ENCODE measurements at regions not wholly inside any gene's neighbourhood (a gene's known extent, or its start where the extent isn't known, plus 50 kb on each side); places are given as distances from the start of the nearest gene placed in this dataset.

DNA sequence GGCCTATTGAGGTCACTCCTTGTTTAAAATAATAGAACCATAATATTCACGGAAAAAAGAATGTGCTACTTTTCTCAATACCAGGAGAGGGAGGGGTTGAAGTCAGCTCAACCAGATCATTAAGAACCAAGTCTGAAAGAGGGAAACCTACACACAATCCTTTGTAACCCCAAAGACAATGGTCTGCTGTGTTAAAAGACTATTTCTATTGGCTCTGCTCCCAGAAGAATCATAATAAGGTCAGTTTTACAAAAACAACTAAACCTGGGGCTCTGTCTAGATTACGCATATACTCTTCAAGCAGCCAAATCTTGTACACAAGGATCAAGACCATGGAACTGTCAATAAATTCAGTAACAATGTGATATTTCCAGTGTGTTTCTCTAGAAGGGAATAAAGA lies 177.2 kb upstream of the CRIM1 start:
- no peak for DNase-seq (ENCODE audit: low spot score)
- H3K4me1 Mint-ChIP-seq (ENCODE audit: unreplicated experiment): no peaks in the 10 kb centered on the region
- H3K4me3 Mint-ChIP-seq (ENCODE audit: unreplicated experiment): no peak overlapping the region
- no peak overlapping the region for H3K27ac Mint-ChIP-seq (ENCODE audit: unreplicated experiment)
- H3K27me3 Mint-ChIP-seq (ENCODE audit: unreplicated experiment): peaks cover 2% of the 10 kb centered on the region
- no peaks in the 10 kb centered on the region for H3K9me3 Mint-ChIP-seq (ENCODE audit: unreplicated experiment)
- H3K36me3 Mint-ChIP-seq (ENCODE audit: low read depth, unreplicated experiment): no peaks in the 10 kb centered on the region
- TF ChIP-seq CTCF (IDR thresholded peaks at IDR 0.05; ENCODE audit: unreplicated experiment): no peak

- no peaks in the 10 kb centered on the region for H3K9me3 Mint-ChIP-seq (ENCODE audit: unreplicated experiment)
- DNase-seq (ENCODE audit: low spot score): no peak
- no peak overlapping the region for H3K27ac Mint-ChIP-seq (ENCODE audit: unreplicated experiment)
- H3K4me3 Mint-ChIP-seq (ENCODE audit: unreplicated experiment): no peak overlapping the region
- H3K36me3 Mint-ChIP-seq (ENCODE audit: low read depth, unreplicated experiment): no peaks in the 10 kb centered on the region
- H3K4me1 Mint-ChIP-seq (ENCODE audit: unreplicated experiment): no peaks in the 10 kb centered on the region
- no peak for TF ChIP-seq CTCF (IDR thresholded peaks at IDR 0.05; ENCODE audit: unreplicated experiment)
- H3K27me3 Mint-ChIP-seq (ENCODE audit: unreplicated experiment): peaks cover 2% of the 10 kb centered on the region
Measured at GRCh38 chr2:36177282-36177681, 178.3 kb upstream of the CRIM1 start.

- no peak for TF ChIP-seq CTCF (IDR thresholded peaks at IDR 0.05; ENCODE audit: unreplicated experiment)
- Mint-ChIP-seq H3K27me3 (ENCODE audit: unreplicated experiment) (peaks cover 2% of the 10 kb centered on the region), H3K36me3 (ENCODE audit: low read depth, unreplicated experiment) (no peaks in the 10 kb centered on the region), H3K4me3 (ENCODE audit: unreplicated experiment) (no peak overlapping the region), H3K9me3 (ENCODE audit: unreplicated experiment) (no peaks in the 10 kb centered on the region), H3K4me1 (ENCODE audit: unreplicated experiment) (no peaks in the 10 kb centered on the region), H3K27ac (ENCODE audit: unreplicated experiment) (no peak overlapping the region)
- DNase-seq (ENCODE audit: low spot score): no peak
Measured at GRCh38 chr2:36174920-36175319, 180.7 kb upstream of the CRIM1 start.

DNA sequence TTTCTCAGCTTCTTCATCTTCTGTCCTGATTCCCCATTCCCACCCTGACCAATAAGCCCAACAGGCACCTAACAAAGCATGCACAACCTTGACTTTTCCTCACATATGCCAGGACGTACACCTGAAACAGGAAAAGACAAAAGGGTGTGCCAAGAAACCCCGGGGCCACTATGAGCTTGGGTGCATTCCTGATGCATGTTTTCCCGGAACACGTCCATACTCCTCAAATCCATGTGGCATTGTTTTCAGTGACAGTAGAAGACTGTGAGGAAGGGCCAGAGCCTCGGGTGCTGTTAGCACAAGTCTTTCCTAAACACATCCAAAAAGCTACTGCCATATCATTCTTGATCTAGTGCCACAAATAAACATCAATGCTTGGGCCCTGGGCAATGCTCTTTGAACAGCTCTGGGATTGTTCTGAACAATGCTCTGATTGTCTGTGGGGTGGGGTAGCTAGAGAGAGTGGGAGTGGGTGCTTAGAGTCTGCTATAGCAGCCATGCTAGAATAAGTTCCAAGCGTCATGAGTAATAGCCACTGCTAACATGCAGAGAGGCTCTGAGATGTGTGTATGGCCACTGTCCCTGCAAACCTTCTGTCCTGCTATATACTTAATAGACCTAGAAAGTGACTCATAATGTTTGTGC lies 181.7 kb upstream of the CRIM1 start:
- no peak for TF ChIP-seq CTCF (IDR thresholded peaks at IDR 0.05; ENCODE audit: unreplicated experiment)
- no peaks in the 10 kb centered on the region for H3K36me3 Mint-ChIP-seq (ENCODE audit: low read depth, unreplicated experiment)
- no peaks in the 10 kb centered on the region for H3K27me3 Mint-ChIP-seq (ENCODE audit: unreplicated experiment)
- H3K27ac Mint-ChIP-seq (ENCODE audit: unreplicated experiment): no peak overlapping the region
- no peaks in the 10 kb centered on the region for H3K9me3 Mint-ChIP-seq (ENCODE audit: unreplicated experiment)
- DNase-seq (ENCODE audit: low spot score): no peak
- H3K4me1 Mint-ChIP-seq (ENCODE audit: unreplicated experiment): no peaks in the 10 kb centered on the region
- H3K4me3 Mint-ChIP-seq (ENCODE audit: unreplicated experiment): no peak overlapping the region

GRCh38 chr2:36172824-36173223 lies 182.8 kb upstream of the CRIM1 start:
- H3K9me3 Mint-ChIP-seq (ENCODE audit: unreplicated experiment): no peaks in the 10 kb centered on the region
- DNase-seq (ENCODE audit: low spot score): no peak
- no peak overlapping the region for H3K27ac Mint-ChIP-seq (ENCODE audit: unreplicated experiment)
- TF ChIP-seq CTCF (IDR thresholded peaks at IDR 0.05; ENCODE audit: unreplicated experiment): no peak
- H3K27me3 Mint-ChIP-seq (ENCODE audit: unreplicated experiment): no peaks in the 10 kb centered on the region
- no peak overlapping the region for H3K4me3 Mint-ChIP-seq (ENCODE audit: unreplicated experiment)
- H3K4me1 Mint-ChIP-seq (ENCODE audit: unreplicated experiment): no peaks in the 10 kb centered on the region
- no peaks in the 10 kb centered on the region for H3K36me3 Mint-ChIP-seq (ENCODE audit: low read depth, unreplicated experiment)
